Left kidney (tissue), 1 donor: ENCODE measurements at regions not wholly inside any gene's neighbourhood (a gene's known extent, or its start where the extent isn't known, plus 50 kb on each side); places are given as distances from the start of the nearest gene placed in this dataset.

Source experiments
- DNase-seq: peaks from one replicate; pipeline ENCODE4 v3.0.0-alpha.2; 2013

DNA sequence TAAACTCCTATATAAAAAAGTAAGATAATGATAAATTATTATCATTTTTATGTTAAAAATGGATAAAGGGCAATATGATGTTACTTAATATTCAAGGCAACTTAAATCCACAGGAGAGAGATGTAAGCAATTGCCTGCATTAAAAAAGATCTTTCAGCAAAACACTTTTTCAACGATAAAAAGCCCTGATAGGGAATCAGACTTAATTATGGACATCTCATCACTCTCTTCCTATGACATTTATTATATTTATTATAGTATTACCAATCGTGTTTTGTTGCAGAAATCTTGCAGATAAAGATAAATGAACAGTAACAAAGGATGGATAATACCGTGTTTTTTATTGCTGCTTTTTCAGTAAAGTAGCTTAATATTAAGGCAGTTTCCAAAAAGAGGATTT is 178.5 kb downstream of the SH2D1A start:
- no peak for DNase-seq

- DNase-seq: no peak
Measured at GRCh38 chrX:124529786-124530185, 183.4 kb downstream of the SH2D1A start.

DNA sequence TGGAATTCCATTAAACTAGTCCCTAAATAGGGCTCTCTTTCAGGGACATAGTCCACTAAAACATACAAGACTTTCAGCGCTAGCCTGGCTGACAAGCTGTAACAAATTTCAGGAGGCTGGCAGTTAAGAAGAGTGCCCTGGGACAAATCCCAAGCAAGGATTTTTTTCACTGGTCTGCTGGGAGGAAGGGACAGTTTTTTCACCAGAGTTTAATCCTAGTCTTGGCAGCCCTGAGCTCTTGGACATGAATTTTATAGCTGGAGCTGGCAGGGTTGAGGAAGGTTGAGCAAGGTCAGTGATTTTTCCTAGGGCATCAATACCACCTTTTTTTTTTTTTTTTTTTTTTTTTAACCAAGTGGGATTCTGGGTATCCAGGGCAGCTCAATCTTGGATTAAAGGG is 184.4 kb downstream of the SH2D1A start:
- DNase-seq: no peak

DNA sequence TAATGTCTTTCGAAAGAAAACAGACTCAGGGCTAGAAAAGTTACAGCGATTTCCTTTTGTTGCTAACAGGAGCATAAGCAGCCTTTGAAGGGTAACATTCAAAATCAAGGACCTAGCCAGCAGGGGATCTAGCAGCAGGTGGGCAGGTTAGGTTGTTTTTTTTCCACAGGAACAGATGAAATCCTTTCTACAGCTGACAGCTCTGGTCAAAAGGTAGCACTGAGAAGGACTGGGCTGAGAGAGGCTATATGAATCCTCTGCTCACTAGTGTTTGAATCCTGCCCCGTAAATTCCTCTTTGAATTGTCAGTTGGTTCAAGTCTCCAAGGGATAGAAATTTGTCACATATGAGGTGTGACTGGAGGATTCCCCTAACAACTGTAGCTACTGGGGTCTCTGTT is 188.2 kb downstream of the SH2D1A start:
- DNase-seq: no peak

DNA sequence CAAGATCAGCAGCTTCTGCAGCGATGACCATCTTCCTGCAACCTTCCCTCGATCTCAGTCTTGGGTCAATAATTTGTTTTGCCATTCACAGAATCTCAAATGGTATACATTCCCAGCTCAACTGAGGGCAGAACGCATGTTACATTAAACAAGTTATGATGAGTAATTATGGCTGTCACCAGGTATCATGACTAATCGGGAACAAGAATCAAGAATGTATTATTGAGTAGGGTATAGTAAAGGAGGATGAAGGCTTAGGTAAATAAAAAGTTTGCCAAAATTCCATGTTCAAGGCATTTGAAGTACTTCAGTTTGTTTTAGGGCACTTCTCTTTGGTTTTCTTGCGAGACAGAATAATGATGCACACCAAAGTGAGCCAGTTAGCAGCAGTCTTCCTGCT is 194.1 kb downstream of the SH2D1A start:
- DNase-seq: no peak

GRCh38 chrX:124548571-124548970 is 202.2 kb downstream of the SH2D1A start:
- no peak for DNase-seq

GRCh38 chrX:124555036-124555595 is 208.8 kb downstream of the SH2D1A start:
- DNase-seq: no peak

GRCh38 chrX:124557976-124558375 is 211.6 kb downstream of the SH2D1A start:
- no peak for DNase-seq

- no peak for DNase-seq
Measured at GRCh38 chrX:124573468-124573867, 227.1 kb downstream of the SH2D1A start.

DNA sequence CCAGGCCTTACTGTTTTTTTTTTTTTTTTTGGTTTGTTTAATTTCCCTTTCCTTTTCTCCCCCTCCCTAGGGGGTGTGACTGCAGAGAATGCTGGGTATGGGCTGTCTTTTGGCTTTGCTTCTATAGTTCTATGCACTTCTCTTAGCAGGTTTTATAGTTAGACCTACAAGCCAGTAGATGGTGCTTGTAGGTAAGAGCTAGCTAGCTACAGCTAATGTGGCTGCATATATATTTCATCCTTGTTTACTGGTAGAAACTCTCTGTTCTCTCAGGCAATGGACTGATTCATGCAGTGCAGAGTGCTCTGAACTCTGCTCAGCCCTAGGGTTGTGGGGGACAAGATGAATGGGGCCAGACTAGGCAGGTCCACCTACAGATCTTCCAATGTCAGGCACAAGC is 246.4 kb downstream of the SH2D1A start:
- no peak for DNase-seq

DNA sequence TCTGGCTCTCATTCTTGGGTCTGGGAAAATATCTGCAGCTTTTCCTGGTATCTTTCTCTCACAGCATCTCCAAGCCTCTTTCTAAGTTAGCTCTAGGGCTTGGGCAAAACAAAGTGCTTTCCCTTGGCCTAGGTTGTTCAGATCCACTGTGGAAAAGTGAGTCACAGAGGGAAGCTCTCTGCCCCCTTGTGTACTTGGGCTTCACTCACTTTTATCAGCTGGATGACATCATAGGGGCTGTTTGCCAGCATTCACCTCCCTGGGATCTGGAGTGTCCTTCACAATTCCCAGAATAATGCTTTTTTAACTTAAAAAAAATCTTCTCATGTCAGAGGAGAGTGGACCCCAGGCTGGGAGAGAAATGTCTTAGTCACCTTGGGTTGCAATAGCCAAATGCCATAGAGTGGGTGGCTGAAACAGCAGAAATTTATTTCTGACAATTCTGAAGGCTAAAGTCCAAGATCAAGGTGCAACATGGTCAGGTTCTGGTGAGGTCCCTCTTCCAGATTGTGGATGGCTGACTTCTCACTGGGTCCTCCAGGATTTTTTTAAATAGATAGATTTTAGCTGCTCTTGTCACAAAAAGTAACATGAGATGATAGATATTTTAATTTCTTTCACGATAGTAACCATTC is 247.8 kb downstream of the SH2D1A start:
- no peak for DNase-seq

GRCh38 chrX:124605511-124605910 is 259.1 kb downstream of the SH2D1A start:
- no peak for DNase-seq

GRCh38 chrX:124606724-124607123 is 260.4 kb downstream of the SH2D1A start:
- DNase-seq: no peak

- no peak for DNase-seq
Measured at GRCh38 chrX:124619710-124620109, 273.3 kb downstream of the SH2D1A start.

DNA sequence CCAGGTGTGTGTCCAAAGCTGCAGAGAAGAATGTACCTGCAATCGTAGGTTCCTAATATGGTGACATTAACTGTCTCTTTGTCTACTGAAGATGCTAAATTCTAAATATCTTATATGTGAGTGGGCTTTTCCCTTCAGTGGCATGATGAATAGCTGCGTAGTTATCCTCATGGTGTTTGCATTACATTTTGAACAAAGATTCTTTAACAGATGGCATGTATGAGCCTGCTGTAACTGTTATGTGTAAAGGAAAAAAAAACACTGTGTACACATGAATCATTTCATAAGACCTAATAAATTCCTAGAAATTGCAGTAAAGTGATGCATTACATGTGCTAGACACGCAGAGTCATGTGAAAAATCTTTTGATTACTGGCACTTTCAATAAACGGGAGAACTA is 288.0 kb downstream of the SH2D1A start:
- no peak for DNase-seq

DNA sequence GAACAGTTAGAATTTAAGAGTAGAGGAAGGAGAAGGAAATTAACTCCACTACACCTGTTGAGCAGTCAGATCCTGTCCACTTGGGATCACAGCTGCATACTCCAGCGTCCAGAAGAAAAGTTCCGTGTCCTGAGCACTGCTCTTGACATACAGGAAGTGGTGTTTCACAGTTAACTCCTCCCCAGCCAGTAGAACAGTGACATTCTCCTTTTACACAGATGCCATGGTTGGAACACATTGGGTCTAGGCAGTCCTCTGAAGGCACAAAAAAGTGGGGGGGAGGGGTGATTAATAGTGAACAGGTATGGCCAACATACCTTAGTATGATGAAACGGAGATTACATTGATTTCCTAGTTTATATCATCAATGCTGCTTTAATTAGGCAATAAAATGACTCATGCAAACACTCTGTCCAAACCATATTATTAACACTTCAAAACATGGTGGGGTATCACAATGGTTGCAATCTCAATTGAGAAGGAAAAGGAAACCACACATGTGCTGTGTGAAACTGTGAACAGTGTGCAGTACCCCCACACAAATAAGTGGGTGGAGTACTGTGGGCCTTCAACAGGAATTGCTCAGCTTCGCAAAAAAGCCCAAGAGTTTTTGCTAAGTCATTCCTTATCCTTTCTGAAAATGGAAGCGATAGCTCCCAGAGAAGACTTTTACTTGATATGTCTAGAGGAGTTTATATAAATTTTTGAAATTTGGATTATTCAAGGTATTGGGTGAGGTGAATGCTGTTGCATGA is 295.6 kb downstream of the SH2D1A start:
- DNase-seq: no peak

DNA sequence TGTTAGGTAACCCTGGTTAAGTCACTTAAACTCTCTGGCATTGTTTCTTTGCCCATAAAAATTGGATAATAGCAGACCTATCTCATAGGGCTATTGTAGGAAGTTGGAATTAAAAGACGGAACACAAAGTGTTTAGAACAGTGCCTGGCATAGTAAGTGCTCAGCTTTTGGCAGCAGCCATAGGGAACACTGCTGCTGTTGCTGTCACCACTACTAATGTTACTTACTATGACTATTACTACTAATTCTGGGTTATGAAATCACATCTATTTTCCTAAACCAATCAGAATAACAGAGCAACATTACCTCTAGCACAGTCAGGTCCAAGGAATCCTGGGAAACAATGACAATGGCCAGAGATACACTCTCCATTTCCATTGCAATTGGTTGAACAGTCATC is 300.0 kb downstream of the SH2D1A start:
- DNase-seq: no peak

DNA sequence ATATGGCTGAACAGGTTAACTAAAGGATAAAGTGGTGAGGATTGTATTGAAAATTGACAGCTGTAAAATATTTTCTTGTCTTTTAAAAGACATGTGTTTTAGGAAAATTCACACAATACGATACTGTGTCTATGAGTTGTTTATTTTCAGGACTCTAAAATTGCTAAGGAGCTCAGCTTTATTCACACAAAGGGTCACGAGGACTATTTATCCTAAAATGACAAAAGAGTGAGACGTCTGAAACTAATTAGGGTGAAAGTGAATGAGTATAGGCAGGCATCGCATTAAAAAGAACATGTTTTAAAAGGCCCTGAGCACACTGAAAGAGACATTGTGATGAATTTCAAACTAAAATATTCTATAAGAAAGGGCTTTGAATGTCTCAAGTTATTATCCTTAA is 304.7 kb downstream of the SH2D1A start:
- no peak for DNase-seq

DNA sequence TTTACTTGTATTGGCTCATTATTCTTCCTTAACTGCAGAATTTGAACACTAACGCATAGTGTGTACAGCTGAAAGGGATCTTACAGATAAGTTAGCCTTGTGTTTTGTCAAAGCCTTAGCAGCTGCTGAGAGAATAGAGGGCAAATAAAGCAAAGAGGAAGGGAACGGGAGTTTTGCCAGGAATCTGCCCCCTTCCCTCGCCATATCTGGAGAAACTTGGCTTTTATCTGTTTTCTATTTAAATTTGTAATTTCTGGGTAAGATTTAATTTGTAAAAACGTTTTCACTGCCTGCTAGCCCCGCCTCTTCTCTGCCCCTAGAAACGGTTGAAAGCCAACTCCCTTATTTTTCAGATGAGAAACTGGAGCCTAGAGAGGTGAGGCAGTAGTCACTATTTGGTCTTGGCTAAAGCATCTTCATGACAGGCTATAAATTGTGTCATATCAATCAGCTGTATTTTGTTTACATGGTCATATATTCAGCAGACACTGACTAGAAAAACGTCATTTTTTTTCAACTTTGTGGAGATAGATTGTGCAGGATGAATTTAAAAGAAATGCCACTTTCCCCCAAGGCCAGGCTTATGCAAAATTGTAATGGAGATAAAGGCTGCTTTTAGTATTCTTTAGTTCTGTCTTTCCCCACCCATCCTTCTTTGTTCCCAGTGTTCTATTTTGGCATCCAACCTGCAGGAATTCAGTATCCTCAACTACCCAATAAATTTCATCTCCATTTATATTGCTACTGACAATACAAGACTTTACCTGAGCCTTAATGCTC is 319.4 kb downstream of the SH2D1A start:
- no peak for DNase-seq

DNA sequence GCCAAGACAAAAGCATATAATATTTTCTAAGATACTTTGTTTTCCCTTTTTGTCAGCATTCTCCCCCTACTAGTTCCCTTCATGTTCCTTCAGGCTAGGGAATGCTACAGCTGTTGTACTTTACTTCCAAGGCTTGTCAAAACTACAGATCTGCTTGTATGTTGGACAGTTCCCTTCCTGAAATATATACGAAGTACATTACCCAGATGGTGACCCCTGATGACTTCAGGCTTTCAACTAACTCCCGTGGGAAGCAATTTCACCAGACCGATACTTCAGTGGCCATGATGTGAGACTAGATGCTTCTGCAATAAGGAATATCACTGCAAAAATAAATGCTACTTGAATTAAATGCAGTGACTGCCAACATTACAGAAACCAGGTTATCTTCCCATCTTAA is 332.8 kb downstream of the SH2D1A start:
- peak; percentile 0 for DNase-seq

- no peak for DNase-seq
Measured at GRCh38 chrX:124680287-124680686, 333.9 kb downstream of the SH2D1A start.

- no peak for DNase-seq
Measured at GRCh38 chrX:124690495-124690894, 344.1 kb downstream of the SH2D1A start.

GRCh38 chrX:124699876-124700275 is 353.5 kb downstream of the SH2D1A start:
- DNase-seq: no peak
